Type B pancreatic cell (in vitro differentiated cells): ENCODE measurements at regions not wholly inside any gene's neighbourhood (a gene's known extent, or its start where the extent isn't known, plus 50 kb on each side); places are given as distances from the start of the nearest gene placed in this dataset.

Experiments
- DNase-seq: peaks from one replicate; pipeline ENCODE4 v3.0.0; 2021; ENCODE audit warnings: mixed read lengths; ENCODE audit not compliant: unreplicated experiment; ENCODE audit errors: extremely low spot score
- H3K27ac Mint-ChIP-seq: 2 replicates; pipeline ENCODE4 v1.8.0; 2021; ENCODE audit warnings: mild to moderate bottlenecking, mixed read lengths
- H3K27me3 Mint-ChIP-seq: 2 replicates; pipeline ENCODE4 v1.8.0; 2021; ENCODE audit warnings: mixed read lengths
- H3K36me3 Mint-ChIP-seq: 2 replicates; pipeline ENCODE4 v1.8.0; 2021; ENCODE audit warnings: mixed read lengths
- H3K4me1 Mint-ChIP-seq: one replicate; pipeline ENCODE4 v1.8.0; 2021; ENCODE audit warnings: mixed read lengths; ENCODE audit not compliant: unreplicated experiment
- H3K4me3 Mint-ChIP-seq: 2 replicates; pipeline ENCODE4 v1.8.0; 2021; ENCODE audit warnings: mild to moderate bottlenecking, mixed read lengths
- H3K9me3 Mint-ChIP-seq: 2 replicates; pipeline ENCODE4 v1.8.0; 2021; ENCODE audit warnings: mixed read lengths
- TF ChIP-seq, protein P1 (sequence below): fragments of 200-600 bp; sonication (generic); conservative IDR thresholded peaks from 2 replicates; pipeline ENCODE4 v1.5.0; 2021; ENCODE audit warnings: antibody characterized with exemption, mild to moderate bottlenecking

DNA sequence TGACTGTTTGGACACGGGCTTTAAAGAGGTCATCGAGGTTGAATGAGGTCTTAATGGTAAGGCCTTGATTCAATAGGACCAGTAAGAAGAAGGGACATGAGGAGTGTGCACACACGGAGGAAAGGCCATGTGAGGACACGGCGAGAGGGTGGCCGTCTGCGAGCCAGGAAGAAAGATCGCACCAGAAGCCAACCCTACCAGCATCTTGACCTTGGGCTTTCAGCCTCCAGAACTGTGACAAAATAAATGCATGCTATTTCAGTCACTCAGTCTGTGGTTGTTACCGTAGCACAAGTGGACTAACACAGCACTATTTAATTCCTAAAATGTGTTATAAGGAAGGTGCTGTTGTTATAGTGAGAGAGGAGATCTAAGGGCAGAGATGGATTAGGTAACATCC, 468.6 kb upstream of the FAT1 start:
- no peak overlapping the region for H3K4me3 Mint-ChIP-seq
- H3K27ac Mint-ChIP-seq = no peak overlapping the region
- no peaks in the 10 kb centered on the region for H3K9me3 Mint-ChIP-seq
- no peaks in the 10 kb centered on the region for H3K4me1 Mint-ChIP-seq
- TF ChIP-seq, protein P1, sequence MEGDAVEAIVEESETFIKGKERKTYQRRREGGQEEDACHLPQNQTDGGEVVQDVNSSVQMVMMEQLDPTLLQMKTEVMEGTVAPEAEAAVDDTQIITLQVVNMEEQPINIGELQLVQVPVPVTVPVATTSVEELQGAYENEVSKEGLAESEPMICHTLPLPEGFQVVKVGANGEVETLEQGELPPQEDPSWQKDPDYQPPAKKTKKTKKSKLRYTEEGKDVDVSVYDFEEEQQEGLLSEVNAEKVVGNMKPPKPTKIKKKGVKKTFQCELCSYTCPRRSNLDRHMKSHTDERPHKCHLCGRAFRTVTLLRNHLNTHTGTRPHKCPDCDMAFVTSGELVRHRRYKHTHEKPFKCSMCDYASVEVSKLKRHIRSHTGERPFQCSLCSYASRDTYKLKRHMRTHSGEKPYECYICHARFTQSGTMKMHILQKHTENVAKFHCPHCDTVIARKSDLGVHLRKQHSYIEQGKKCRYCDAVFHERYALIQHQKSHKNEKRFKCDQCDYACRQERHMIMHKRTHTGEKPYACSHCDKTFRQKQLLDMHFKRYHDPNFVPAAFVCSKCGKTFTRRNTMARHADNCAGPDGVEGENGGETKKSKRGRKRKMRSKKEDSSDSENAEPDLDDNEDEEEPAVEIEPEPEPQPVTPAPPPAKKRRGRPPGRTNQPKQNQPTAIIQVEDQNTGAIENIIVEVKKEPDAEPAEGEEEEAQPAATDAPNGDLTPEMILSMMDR = no peak
- no peak for DNase-seq
- peaks cover 10% of the 10 kb centered on the region for H3K27me3 Mint-ChIP-seq
- H3K36me3 Mint-ChIP-seq = no peaks in the 10 kb centered on the region

DNA sequence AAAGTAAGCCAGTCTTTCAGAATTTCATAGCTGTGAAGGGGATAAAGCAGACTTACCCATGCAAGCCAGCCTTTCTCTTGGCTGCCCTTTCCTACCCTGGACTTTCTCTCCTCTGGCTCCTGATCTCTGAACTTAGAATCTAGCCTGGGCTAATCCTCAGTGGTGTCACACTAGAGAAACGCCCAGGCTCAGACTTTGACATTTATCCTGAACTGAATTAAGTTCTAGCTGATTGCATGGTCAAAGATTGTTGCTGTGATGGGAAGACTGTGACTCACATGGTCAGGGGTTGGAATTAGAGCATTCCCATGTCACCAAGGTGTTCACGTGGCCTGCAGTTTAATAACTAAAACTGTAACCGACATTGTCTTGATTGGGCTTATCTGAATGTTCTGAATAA, 469.5 kb upstream of the FAT1 start:
- Mint-ChIP-seq H3K9me3 (no peaks in the 10 kb centered on the region), H3K27ac (no peak overlapping the region), H3K4me3 (no peak overlapping the region), H3K27me3 (peaks cover 9% of the 10 kb centered on the region), H3K4me1 (no peaks in the 10 kb centered on the region), H3K36me3 (no peaks in the 10 kb centered on the region)
- TF ChIP-seq, protein P1 = no peak
- DNase-seq = no peak

DNA sequence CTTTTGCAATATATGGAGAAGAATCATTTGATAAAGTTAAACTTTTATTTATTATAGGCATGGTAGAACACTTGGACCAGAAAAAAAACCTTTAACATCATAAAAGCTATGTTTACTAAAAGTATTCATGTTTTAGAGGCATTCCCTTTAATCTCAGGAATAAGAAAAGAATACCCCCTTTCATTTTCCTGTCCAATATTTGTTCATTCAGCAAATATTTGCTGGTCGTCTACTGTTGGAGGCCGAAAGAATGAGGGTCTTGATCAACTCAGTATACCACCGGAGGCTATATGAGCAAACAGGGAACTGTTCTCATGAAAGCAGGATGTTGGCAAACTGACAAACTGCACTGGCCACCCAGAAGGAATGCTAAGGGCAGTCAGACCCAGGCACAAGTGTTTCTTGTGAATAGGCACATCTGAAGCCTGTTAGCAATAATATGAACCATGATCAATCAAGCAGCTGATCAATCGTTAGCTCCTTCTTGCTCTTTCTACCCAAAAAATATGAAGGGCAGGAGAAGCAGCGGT, 480.8 kb upstream of the FAT1 start:
- no peaks in the 10 kb centered on the region for H3K4me1 Mint-ChIP-seq
- H3K9me3 Mint-ChIP-seq = peaks cover 11% of the 10 kb centered on the region
- H3K27ac Mint-ChIP-seq = no peak overlapping the region
- TF ChIP-seq, protein P1 = no peak
- no peak for DNase-seq
- no peak overlapping the region for H3K4me3 Mint-ChIP-seq
- H3K36me3 Mint-ChIP-seq = no peaks in the 10 kb centered on the region
- no peaks in the 10 kb centered on the region for H3K27me3 Mint-ChIP-seq

DNA sequence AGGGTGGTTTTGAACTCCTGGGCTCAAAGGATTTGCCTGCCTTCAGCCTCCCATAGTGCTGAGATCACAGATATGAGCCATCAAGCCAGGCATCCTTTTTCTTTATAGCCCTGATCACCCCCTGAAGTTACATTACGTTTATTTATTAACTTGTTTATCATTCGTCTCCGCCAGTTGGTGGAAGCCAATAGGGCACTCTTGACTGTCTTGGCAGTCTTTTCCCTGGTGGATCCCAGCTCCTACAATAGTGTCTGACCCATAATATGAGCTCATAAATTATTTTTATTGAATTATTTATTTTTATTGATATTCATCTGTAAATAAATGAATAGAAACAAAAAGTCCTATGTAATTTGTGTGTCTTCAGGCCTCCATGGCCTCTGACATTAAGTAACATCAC, 484.3 kb upstream of the FAT1 start:
- Mint-ChIP-seq H3K27me3 (peaks cover 9% of the 10 kb centered on the region), H3K4me3 (no peak overlapping the region), H3K9me3 (peaks cover 4% of the 10 kb centered on the region), H3K27ac (no peak overlapping the region), H3K4me1 (no peaks in the 10 kb centered on the region), H3K36me3 (no peaks in the 10 kb centered on the region)
- DNase-seq = no peak
- TF ChIP-seq, protein P1 = no peak

DNA sequence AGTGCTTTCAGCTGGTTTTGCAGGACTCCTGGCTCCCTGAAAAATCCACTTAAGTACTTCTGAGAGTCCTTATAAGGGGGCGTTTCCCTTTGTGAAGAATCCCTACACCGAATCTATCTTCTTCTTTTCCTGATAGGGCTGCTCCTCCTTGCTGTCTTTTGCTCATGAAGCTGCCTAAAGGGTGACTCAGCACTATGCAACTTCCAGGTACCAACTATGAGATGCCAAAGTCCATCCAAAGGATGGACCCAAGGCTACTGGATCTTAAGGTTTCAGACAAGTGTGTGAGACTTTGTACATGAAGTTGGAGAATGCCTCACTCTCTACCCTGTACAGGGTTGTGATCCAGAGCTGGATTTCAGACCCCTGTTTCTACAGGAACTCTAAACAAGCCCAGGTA, 485.0 kb upstream of the FAT1 start:
- TF ChIP-seq, protein P1 = no peak
- Mint-ChIP-seq H3K27me3 (peaks cover 11% of the 10 kb centered on the region), H3K4me1 (no peaks in the 10 kb centered on the region), H3K36me3 (no peaks in the 10 kb centered on the region), H3K4me3 (no peak overlapping the region), H3K27ac (no peak overlapping the region), H3K9me3 (peaks cover 4% of the 10 kb centered on the region)
- no peak for DNase-seq
